ENCODE measurements at regions not wholly inside any gene's neighbourhood (a gene's known extent, or its start where the extent isn't known, plus 50 kb on each side); places are given as distances from the start of the nearest gene placed in this dataset.

- Histone ChIP-seq H3K9me3 (ENCODE audit: severe bottlenecking) (no peaks in the 10 kb centered on the region), H3K4me3 (ENCODE audit: severe bottlenecking) (no peak overlapping the region), H3K27ac (ENCODE audit: poor library complexity, severe bottlenecking) (no peak overlapping the region), H3K36me3 (ENCODE audit: low read depth) (no peaks in the 10 kb centered on the region), H3K4me1 (ENCODE audit: insufficient read depth, poor library complexity, severe bottlenecking) (no peaks in the 10 kb centered on the region), H3K27me3 (ENCODE audit: insufficient read depth, poor library complexity, severe bottlenecking) (no peaks in the 10 kb centered on the region)
- DNase-seq (ENCODE audit: low spot score) (no peak), ATAC-seq (ENCODE audit: low read depth) (no peak)
- TF ChIP-seq CTCF (IDR thresholded peaks at IDR 0.05; ENCODE audit: poor library complexity, severe bottlenecking), result no peak
Measured at GRCh38 chr2:129819855-129820254, 159.6 kb upstream of the RAB6C start.

DNA sequence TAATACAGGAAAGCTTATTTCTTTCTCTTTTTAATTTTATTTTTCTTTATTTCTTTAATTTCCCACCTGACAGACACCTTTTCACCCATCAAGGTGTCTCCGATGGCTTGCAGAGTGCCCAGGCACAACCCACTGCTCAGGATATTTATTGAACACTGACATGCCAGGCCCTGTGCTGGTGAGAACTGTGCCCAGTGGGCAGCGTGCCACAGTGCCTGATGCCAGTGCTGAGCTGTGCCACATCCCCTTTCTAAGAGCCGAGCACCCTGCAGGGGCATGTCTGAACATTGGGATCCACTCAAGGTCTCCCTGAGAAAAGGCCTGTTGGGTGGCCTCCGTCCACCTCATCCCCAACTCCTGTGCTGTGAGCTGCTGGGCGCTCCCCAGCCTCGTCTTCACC is 158.6 kb upstream of the RAB6C start:
- H3K9me3 ChIP-seq (ENCODE audit: severe bottlenecking), result no peaks in the 10 kb centered on the region
- DNase-seq (ENCODE audit: low spot score) (no peak), ATAC-seq (ENCODE audit: low read depth) (no peak)
- H3K27ac ChIP-seq (ENCODE audit: poor library complexity, severe bottlenecking), result no peak overlapping the region
- no peak for TF ChIP-seq CTCF (IDR thresholded peaks at IDR 0.05; ENCODE audit: poor library complexity, severe bottlenecking)
- H3K4me1 ChIP-seq (ENCODE audit: insufficient read depth, poor library complexity, severe bottlenecking), result no peaks in the 10 kb centered on the region
- no peaks in the 10 kb centered on the region for H3K27me3 ChIP-seq (ENCODE audit: insufficient read depth, poor library complexity, severe bottlenecking)
- no peak overlapping the region for H3K4me3 ChIP-seq (ENCODE audit: severe bottlenecking)
- no peaks in the 10 kb centered on the region for H3K36me3 ChIP-seq (ENCODE audit: low read depth)

DNA sequence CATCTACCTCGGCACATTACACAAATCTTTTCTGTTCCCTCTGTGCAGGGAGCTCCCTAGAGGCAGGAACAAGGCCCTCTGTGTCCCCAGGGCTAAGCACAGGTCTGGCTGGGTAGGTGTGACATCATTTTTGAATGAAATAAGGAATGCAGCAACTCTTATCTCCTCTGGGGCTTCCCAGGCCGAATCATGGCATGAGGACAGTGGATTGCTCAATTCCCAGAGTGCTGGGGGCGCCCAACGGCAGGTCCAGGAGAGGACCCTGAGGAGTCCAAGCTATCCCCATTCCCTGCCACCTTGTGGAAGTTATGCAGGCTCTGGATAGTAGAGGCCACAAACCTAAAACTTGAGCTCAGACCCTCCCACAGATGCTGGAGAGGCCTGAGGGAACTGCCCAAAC is 158.0 kb upstream of the RAB6C start:
- H3K4me1 ChIP-seq (ENCODE audit: insufficient read depth, poor library complexity, severe bottlenecking), result no peaks in the 10 kb centered on the region
- H3K36me3 ChIP-seq (ENCODE audit: low read depth), result no peaks in the 10 kb centered on the region
- H3K9me3 ChIP-seq (ENCODE audit: severe bottlenecking), result no peaks in the 10 kb centered on the region
- no peak overlapping the region for H3K27ac ChIP-seq (ENCODE audit: poor library complexity, severe bottlenecking)
- DNase-seq (ENCODE audit: low spot score) (no peak), ATAC-seq (ENCODE audit: low read depth) (no peak)
- H3K27me3 ChIP-seq (ENCODE audit: insufficient read depth, poor library complexity, severe bottlenecking), result no peaks in the 10 kb centered on the region
- H3K4me3 ChIP-seq (ENCODE audit: severe bottlenecking), result no peak overlapping the region
- no peak for TF ChIP-seq CTCF (IDR thresholded peaks at IDR 0.05; ENCODE audit: poor library complexity, severe bottlenecking)

DNA sequence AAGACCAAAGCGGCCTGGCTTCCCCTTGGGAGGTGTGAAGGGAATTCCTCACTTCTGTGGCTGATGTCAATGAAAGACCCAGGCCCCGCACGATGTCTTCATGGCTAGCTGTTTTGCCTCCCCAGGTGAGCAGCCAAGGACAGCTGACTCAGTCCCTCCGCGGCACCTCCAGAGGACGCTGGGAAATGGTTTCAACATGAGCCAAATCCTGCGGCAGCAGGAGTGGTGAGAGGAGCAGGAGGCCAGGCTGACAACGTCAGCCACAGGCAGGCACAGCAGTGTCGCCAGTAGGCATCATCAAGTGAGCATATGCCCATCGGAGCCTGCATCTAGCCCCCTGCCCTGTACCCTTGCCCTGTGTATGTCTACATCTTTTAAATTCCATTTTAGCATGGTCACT is 156.4 kb upstream of the RAB6C start:
- DNase-seq (ENCODE audit: low spot score) (no peak), ATAC-seq (ENCODE audit: low read depth) (no peak)
- Histone ChIP-seq H3K4me1 (ENCODE audit: insufficient read depth, poor library complexity, severe bottlenecking) (no peaks in the 10 kb centered on the region), H3K9me3 (ENCODE audit: severe bottlenecking) (no peaks in the 10 kb centered on the region), H3K27me3 (ENCODE audit: insufficient read depth, poor library complexity, severe bottlenecking) (no peaks in the 10 kb centered on the region), H3K36me3 (ENCODE audit: low read depth) (no peaks in the 10 kb centered on the region), H3K27ac (ENCODE audit: poor library complexity, severe bottlenecking) (no peak overlapping the region), H3K4me3 (ENCODE audit: severe bottlenecking) (no peak overlapping the region)
- TF ChIP-seq CTCF (IDR thresholded peaks at IDR 0.05; ENCODE audit: poor library complexity, severe bottlenecking), result no peak

GRCh38 chr2:129827311-129828090 is 152.0 kb upstream of the RAB6C start:
- no peak overlapping the region for H3K27ac ChIP-seq (ENCODE audit: poor library complexity, severe bottlenecking)
- no peaks in the 10 kb centered on the region for H3K4me1 ChIP-seq (ENCODE audit: insufficient read depth, poor library complexity, severe bottlenecking)
- H3K9me3 ChIP-seq (ENCODE audit: severe bottlenecking), result no peaks in the 10 kb centered on the region
- no peak for TF ChIP-seq CTCF (IDR thresholded peaks at IDR 0.05; ENCODE audit: poor library complexity, severe bottlenecking)
- H3K27me3 ChIP-seq (ENCODE audit: insufficient read depth, poor library complexity, severe bottlenecking), result no peaks in the 10 kb centered on the region
- no peaks in the 10 kb centered on the region for H3K36me3 ChIP-seq (ENCODE audit: low read depth)
- no peak overlapping the region for H3K4me3 ChIP-seq (ENCODE audit: severe bottlenecking)
- ATAC-seq (ENCODE audit: low read depth), result no peak
- no peak for DNase-seq (ENCODE audit: low spot score)
